ENCODE measurements at regions not wholly inside any gene's neighbourhood (a gene's known extent, or its start where the extent isn't known, plus 50 kb on each side); places are given as distances from the start of the nearest gene placed in this dataset.

DNA sequence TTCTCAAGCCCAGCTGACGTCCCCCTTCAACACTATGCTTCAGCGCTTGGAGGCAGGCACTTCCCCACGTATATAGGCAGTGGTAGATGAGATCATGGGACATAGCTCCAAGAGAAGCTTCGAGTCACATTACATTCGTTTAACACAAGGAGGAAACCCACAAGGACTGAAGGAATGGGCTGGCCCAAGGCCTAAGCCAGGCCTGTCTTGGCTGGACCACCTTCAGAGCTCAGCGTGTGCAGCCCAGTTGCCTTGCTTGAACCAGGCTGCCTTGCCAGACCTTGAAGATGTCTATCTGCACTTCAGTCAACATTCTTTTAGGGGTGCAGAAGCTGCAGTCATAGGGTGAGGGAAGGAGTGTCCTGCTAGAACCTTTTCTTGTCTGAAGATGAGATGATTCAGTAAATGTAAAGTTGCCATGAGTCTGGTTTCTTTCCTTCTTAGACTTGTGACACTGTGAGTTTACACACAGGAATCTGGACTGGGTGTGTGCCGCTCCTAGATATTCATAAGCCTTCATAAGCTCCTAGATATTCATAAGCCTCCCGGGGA, 144.1 kb upstream of the RBPJ start:
- Histone ChIP-seq H3K23me2 (ENCODE audit: low read depth, low read length) (no peaks in the 10 kb centered on the region), H4K8ac (ENCODE audit: extremely low read depth, insufficient read depth, low read length) (no peak overlapping the region), H4K5ac (ENCODE audit: insufficient read length, low read depth, low read length) (no peak overlapping the region), H4K20me1 (replicated peaks in 1 of 2; ENCODE audit: control insufficient read depth in 1 of 2, insufficient read depth in 2 of 2, low read length in 2 of 2) (no peaks in the 10 kb centered on the region), H3K4me1 (replicated peaks in 1 of 4; ENCODE audit: control insufficient read depth in 3 of 4, insufficient read depth in 4 of 4, low read length in 3 of 4) (peaks cover 0 to 4% (median 3%) of the 10 kb centered on the region in 4 experiments; a peak in 2 of 7 replicates), H3K9ac (replicated peaks in 1 of 4; ENCODE audit: extremely low read depth in 1 of 4, low read depth in 3 of 4, low read length in 3 of 4) (no peak overlapping the region), H3K79me1 (ENCODE audit: low read depth, low read length) (no peaks in the 10 kb centered on the region), H2BK5ac (ENCODE audit: low read depth, low read length) (no peak overlapping the region), H2AFZ (ENCODE audit: low read length) (no peak overlapping the region), H3K27me3 (replicated peaks in 1 of 4; ENCODE audit: control insufficient read depth in 3 of 4, extremely low read depth in 1 of 4, insufficient read depth in 3 of 4, low read length in 3 of 4) (no peaks in the 10 kb centered on the region; a peak in 1 of 7 replicates), H3K36me3 (ENCODE audit: control insufficient read depth in 2 of 4, insufficient read depth in 4 of 4, low read length in 3 of 4) (no peaks in the 10 kb centered on the region), H3K56ac (replicated peaks; ENCODE audit: insufficient read length, low read depth, low read length) (no peak overlapping the region), H2BK20ac (ENCODE audit: low read length) (no peak overlapping the region), H3K4me3 (ENCODE audit: extremely low read depth in 1 of 4, insufficient read depth in 2 of 4, low read depth in 3 of 4, low read length in 4 of 4) (no peak overlapping the region), H3K27ac (ENCODE audit: low read depth, low read length) (no peak overlapping the region), H2BK120ac (replicated peaks; ENCODE audit: low read depth, low read length) (no peak overlapping the region), H3K14ac (ENCODE audit: insufficient read length) (no peak overlapping the region), H3K79me2 (ENCODE audit: control insufficient read depth in 1 of 2, insufficient read depth in 2 of 2, low read length in 2 of 2) (no peaks in the 10 kb centered on the region), H3K23ac (ENCODE audit: insufficient read length) (no peak overlapping the region), H3K9me3 (ENCODE audit: insufficient read depth in 2 of 2, low read depth in 1 of 2, low read length in 1 of 2) (no peaks in the 10 kb centered on the region), H2BK15ac (ENCODE audit: low read length) (0 out of 2 replicates have a peak overlapping the region, but pooled peaks have one; percentile 9), H2BK12ac (ENCODE audit: low read depth, low read length) (no peak overlapping the region), H2AK5ac (ENCODE audit: low read depth, low read length) (no peak overlapping the region), H4K91ac (replicated peaks; ENCODE audit: insufficient read length, low read length) (no peak overlapping the region), H3K4ac (replicated peaks; ENCODE audit: insufficient read length, low read depth, low read length) (no peak overlapping the region), H3K4me2 (ENCODE audit: insufficient read depth in 1 of 2, low read depth in 2 of 2, low read length in 2 of 2) (no peak overlapping the region), H3K18ac (ENCODE audit: extremely low read depth, low read length) (no peak overlapping the region)
- CTCF ChIA-PET (ENCODE audit: partially characterized antibody): interaction anchor here (0.8 to 1.3 kb wide), 2 partner anchors 16 to 190 kb away, joined by 3 read pairs; no protein-coding TSS in a partner anchor
- FAIRE-seq (no peak), DNase-seq (ENCODE audit: low read depth in 1 of 2, low spot score in 2 of 2) (no peak)
- TF ChIP-seq GABPA (IDR thresholded peaks at IDR 0.05; ENCODE audit: borderline replicate concordance, insufficient read depth, low read length) (no peak), ASH2L (IDR thresholded peaks at IDR 0.05; ENCODE audit: low read length) (no peak), EP300 (IDR thresholded peaks at IDR 0.05; ENCODE audit: borderline replicate concordance in 1 of 2, low read depth in 2 of 2, low read length in 2 of 2) (no peak), RBBP5 (IDR thresholded peaks at IDR 0.05; ENCODE audit: borderline replicate concordance, low read depth, low read length) (no peak)
- 98% methylated on average over 8 of the region's 8 CpGs; no CpG with 5 or more reads in 1 of the 2 experiments for WGBS, 2 experiments (ENCODE audit: extremely low coverage in 1 of 2, insufficient coverage in 1 of 2, insufficient read length in 1 of 2, insufficient replicate concordance in 2 of 2, low coverage in 1 of 2, low lambda C conversion rate in 2 of 2, missing lambda C conversion rate in 1 of 2)
- POLR2A ChIA-PET (ENCODE audit: partially characterized antibody): no interaction called here

All from H1 (cell line).